MCF 10A (cell line): ENCODE measurements at regions not wholly inside any gene's neighbourhood (a gene's known extent, or its start where the extent isn't known, plus 50 kb on each side); places are given as distances from the start of the nearest gene placed in this dataset.

Source experiments
- BruUV-seq: library from RNA; stranded (reverse); fragments of 400-500 nt; replicated peaks from 2 replicates; lab custom pipeline; 2021; lab: Mats Ljungman, UMichigan
- CTCF ChIA-PET: fragments of 300-600 bp; sonication (Branson Sonifier 250); formaldehyde crosslinking; extraction: SDS; loops from one replicate; lab custom pipeline; 2021; ENCODE audit warnings: antibody characterized with exemption, inconsistent platforms; lab: Yijun Ruan, JAX
- POLR2A ChIA-PET: fragments of 300-600, 350-650 bp; sonication (Branson Sonifier 250); formaldehyde crosslinking; extraction: SDS; loops from one replicate; lab custom pipeline; 2020; ENCODE audit warnings: antibody characterized with exemption, inconsistent platforms; lab: Yijun Ruan, JAX
- DNase-seq: peaks from one replicate; pipeline ENCODE4 v3.0.0-alpha.2; 2018; ENCODE audit not compliant: unreplicated experiment
- H3K27ac Mint-ChIP-seq: one replicate; pipeline ENCODE4 v1.8.0; 2022; ENCODE audit warnings: mild to moderate bottlenecking, low read depth, mixed read lengths; ENCODE audit not compliant: unreplicated experiment
- H3K27me3 Mint-ChIP-seq: one replicate; pipeline ENCODE4 v1.8.0; 2022; ENCODE audit warnings: mixed read lengths; ENCODE audit not compliant: insufficient read depth, unreplicated experiment
- H3K36me3 Mint-ChIP-seq: one replicate; pipeline ENCODE4 v1.8.0; 2022; ENCODE audit warnings: mild to moderate bottlenecking, moderate library complexity, mixed read lengths; ENCODE audit not compliant: insufficient read depth, unreplicated experiment
- H3K4me1 Mint-ChIP-seq: one replicate; pipeline ENCODE4 v1.8.0; 2022; ENCODE audit warnings: mixed read lengths; ENCODE audit not compliant: insufficient read depth, unreplicated experiment
- H3K4me3 Mint-ChIP-seq: one replicate; pipeline ENCODE4 v1.8.0; 2022; ENCODE audit warnings: mild to moderate bottlenecking, moderate library complexity, mixed read lengths; ENCODE audit not compliant: unreplicated experiment
- H3K9me3 Mint-ChIP-seq: one replicate; pipeline ENCODE4 v1.8.0; 2022; ENCODE audit warnings: mixed read lengths; ENCODE audit not compliant: unreplicated experiment
- intact Hi-C: fragments of 100-400 bp; cut with micrococcal nuclease; formaldehyde crosslinking; loops from 2 replicates; pipeline ENCODE4 v1.14.1; 2022
- TF ChIP-seq, protein P1 (sequence below): fragments of 200-600 bp; IDR thresholded peaks from one replicate; pipeline ENCODE4 v1.8.0; 2022; ENCODE audit warnings: antibody characterized with exemption, mild to moderate bottlenecking; ENCODE audit not compliant: unreplicated experiment

- Mint-ChIP-seq H3K4me3 (no peak overlapping the region), H3K36me3 (no peaks in the 10 kb centered on the region), H3K27me3 (no peaks in the 10 kb centered on the region), H3K4me1 (no peaks in the 10 kb centered on the region), H3K27ac (no peak overlapping the region), H3K9me3 (no peaks in the 10 kb centered on the region)
- BruUV-seq = no TSS peak
- ChIA-PET CTCF (no interaction called here), POLR2A (interaction anchor here (0.6 to 1.5 kb wide), 2 partner anchors 44 to 64 kb away, joined by 3 to 6 read pairs; no protein-coding TSS in a partner anchor)
- intact Hi-C loops = no loop called here
- no peak for DNase-seq
- TF ChIP-seq, protein P1, sequence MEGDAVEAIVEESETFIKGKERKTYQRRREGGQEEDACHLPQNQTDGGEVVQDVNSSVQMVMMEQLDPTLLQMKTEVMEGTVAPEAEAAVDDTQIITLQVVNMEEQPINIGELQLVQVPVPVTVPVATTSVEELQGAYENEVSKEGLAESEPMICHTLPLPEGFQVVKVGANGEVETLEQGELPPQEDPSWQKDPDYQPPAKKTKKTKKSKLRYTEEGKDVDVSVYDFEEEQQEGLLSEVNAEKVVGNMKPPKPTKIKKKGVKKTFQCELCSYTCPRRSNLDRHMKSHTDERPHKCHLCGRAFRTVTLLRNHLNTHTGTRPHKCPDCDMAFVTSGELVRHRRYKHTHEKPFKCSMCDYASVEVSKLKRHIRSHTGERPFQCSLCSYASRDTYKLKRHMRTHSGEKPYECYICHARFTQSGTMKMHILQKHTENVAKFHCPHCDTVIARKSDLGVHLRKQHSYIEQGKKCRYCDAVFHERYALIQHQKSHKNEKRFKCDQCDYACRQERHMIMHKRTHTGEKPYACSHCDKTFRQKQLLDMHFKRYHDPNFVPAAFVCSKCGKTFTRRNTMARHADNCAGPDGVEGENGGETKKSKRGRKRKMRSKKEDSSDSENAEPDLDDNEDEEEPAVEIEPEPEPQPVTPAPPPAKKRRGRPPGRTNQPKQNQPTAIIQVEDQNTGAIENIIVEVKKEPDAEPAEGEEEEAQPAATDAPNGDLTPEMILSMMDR = no peak
Observed at GRCh38 chr6:170093658-170094596, 197.0 kb downstream of the DLL1 start.

- H3K9me3 Mint-ChIP-seq = no peaks in the 10 kb centered on the region
- H3K27ac Mint-ChIP-seq = no peak overlapping the region
- no peak for DNase-seq
- POLR2A ChIA-PET = interaction anchor here (0.6 to 1.5 kb wide), 2 partner anchors 44 to 64 kb away, joined by 3 to 6 read pairs; no protein-coding TSS in a partner anchor
- H3K4me3 Mint-ChIP-seq = no peak overlapping the region
- H3K27me3 Mint-ChIP-seq = no peaks in the 10 kb centered on the region
- CTCF ChIA-PET = no interaction called here
- intact Hi-C loops = no loop called here
- TF ChIP-seq, protein P1 = no peak
- H3K4me1 Mint-ChIP-seq = no peaks in the 10 kb centered on the region
- no TSS peak for BruUV-seq
- no peaks in the 10 kb centered on the region for H3K36me3 Mint-ChIP-seq
Observed at GRCh38 chr6:170093276-170093657, 197.6 kb downstream of the DLL1 start.

GRCh38 chr6:170092826-170093225 lies 198.1 kb downstream of the DLL1 start:
- TF ChIP-seq, protein P1 = no peak
- CTCF ChIA-PET = interaction anchor here (0.8 kb wide), 1 partner anchor 88 kb away, joined by 3 read pairs; no protein-coding TSS in a partner anchor
- no TSS peak for BruUV-seq
- Mint-ChIP-seq H3K4me3 (no peak overlapping the region), H3K9me3 (no peaks in the 10 kb centered on the region), H3K36me3 (no peaks in the 10 kb centered on the region), H3K27ac (no peak overlapping the region), H3K27me3 (no peaks in the 10 kb centered on the region), H3K4me1 (no peaks in the 10 kb centered on the region)
- intact Hi-C loops = no loop called here
- no peak for DNase-seq
- POLR2A ChIA-PET = interaction anchor here (1.5 kb wide), 1 partner anchor 43 kb away, joined by 3 read pairs; no protein-coding TSS in a partner anchor
